ENCODE measurements at regions not wholly inside any gene's neighbourhood (a gene's known extent, or its start where the extent isn't known, plus 50 kb on each side); places are given as distances from the start of the nearest gene placed in this dataset.
"Not testable (repeated sequence)": the region's sequence is repeated elsewhere in the genome, so short reads cannot be mapped to it uniquely, and the experiment has no call there.

- DNase-seq (ENCODE audit: extremely low read depth, low read depth) = no peak
- TF ChIP-seq CTCF (IDR thresholded peaks at IDR 0.05; ENCODE audit: low read depth, low read length) = no peak
These were observed 172.3 kb downstream of the NDUFA12 start for GRCh38 chr12:94831081-94831751.

GRCh38 chr12:94829552-94829951 lies 173.9 kb downstream of the NDUFA12 start:
- DNase-seq (ENCODE audit: extremely low read depth, low read depth) = no peak
- TF ChIP-seq CTCF (IDR thresholded peaks at IDR 0.05; ENCODE audit: low read depth, low read length) = no peak

GRCh38 chr12:94819011-94819410 lies 168.7 kb upstream of the TMCC3 start:
- TF ChIP-seq CTCF (IDR thresholded peaks at IDR 0.05; ENCODE audit: low read depth, low read length) = no peak
- no peak for DNase-seq (ENCODE audit: extremely low read depth, low read depth)

- no peak for TF ChIP-seq CTCF (IDR thresholded peaks at IDR 0.05; ENCODE audit: low read depth, low read length)
- no peak for DNase-seq (ENCODE audit: extremely low read depth, low read depth)
These were observed 167.3 kb upstream of the TMCC3 start for GRCh38 chr12:94817695-94818075.

DNA sequence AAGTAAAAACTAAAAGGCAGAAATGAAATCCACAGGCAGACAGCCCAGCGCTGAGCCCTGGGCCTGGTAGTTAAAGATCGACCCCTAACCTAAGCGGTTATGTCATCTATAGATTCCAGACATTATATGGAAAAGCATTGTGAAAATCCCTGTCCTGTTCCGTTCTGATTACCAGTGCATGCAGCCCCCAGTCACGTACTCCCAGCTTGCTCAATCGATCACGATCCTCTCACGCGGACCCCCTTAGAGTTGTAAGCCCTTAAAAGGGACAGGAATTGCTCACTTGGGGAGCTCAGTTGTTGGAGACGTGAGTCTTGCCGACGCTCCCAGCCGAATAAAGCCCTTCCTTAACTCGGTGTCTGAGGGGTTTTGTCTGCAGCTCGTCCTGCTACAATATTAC lies 166.8 kb upstream of the TMCC3 start:
- DNase-seq (ENCODE audit: extremely low read depth, low read depth) = not testable (repeated sequence)

DNA sequence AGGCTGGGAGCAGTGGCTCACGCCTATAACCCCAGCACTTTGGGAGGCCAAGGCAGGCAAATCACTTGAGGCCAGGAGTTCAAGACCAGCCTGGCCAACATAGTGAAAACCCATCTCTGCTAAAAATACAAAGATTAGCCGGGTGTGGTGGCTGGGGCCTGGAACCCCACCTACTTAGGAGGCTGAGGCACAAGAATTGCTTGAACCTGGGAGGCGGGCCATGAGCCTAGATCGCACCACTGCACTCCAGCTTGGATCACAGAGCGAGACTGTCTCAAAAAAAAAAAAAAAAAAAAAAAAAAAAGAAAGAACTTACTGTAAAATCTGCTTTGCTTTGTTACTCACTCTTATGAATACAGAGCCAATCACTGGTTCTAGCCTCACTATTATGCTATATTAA lies 166.4 kb upstream of the TMCC3 start:
- DNase-seq (ENCODE audit: extremely low read depth, low read depth) = not testable (repeated sequence)

DNA sequence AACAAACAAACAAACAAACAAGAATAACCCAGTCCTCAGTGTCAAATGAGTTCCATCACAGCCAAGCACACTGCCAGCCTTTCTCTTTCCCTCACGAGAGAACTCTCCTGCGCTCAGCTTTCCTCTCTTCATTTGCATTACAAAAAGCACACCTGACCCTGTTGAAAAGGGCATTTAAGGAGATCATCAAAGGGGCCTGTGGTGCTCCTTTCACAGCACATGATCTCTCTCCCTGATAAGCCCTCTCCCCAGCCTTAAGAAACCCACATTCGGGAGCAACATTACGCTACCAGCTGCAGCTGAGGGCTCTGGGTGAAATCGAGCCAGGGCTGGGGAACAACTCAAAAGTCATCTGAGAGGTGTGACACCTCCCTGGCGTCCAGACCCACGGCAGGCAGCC lies 165.6 kb upstream of the TMCC3 start:
- no peak for DNase-seq (ENCODE audit: extremely low read depth, low read depth)
- TF ChIP-seq CTCF (IDR thresholded peaks at IDR 0.05; ENCODE audit: low read depth, low read length) = no peak

- no peak for DNase-seq (ENCODE audit: extremely low read depth, low read depth)
- no peak for TF ChIP-seq CTCF (IDR thresholded peaks at IDR 0.05; ENCODE audit: low read depth, low read length)
These were observed 165.1 kb upstream of the TMCC3 start for GRCh38 chr12:94815450-94815849.

Data from AG09319 (cell line).